GM23338 (cell line): ENCODE measurements at regions not wholly inside any gene's neighbourhood (a gene's known extent, or its start where the extent isn't known, plus 50 kb on each side); places are given as distances from the start of the nearest gene placed in this dataset.

ENCODE experiments used
- ATAC-seq: fragments of 200-7000 bp; cut with Tn5 transposase; 3 replicates; pipeline ENCODE4 v1.9.1; 2020
- DNase-seq: peaks from one replicate; pipeline ENCODE4 v3.0.0-alpha.2; 2015; ENCODE audit warnings: low spot score
- H2AFZ ChIP-seq: fragments of 200-600 bp; sonication (generic); 2 replicates; pipeline ENCODE4 v1.8.0; 2016; ENCODE audit warnings: antibody characterized with exemption, mild to moderate bottlenecking, moderate library complexity
- H3F3A ChIP-seq: fragments of 200-600 bp; sonication (generic); replicated peaks from 2 replicates; pipeline ENCODE4 v1.8.0; 2017; ENCODE audit warnings: antibody characterized with exemption, mixed run types, low read depth
- H3K27ac ChIP-seq: fragments of 200-600 bp; sonication (generic); 2 replicates; pipeline ENCODE4 v1.6.1; 2016; ENCODE audit warnings: low read depth
- H3K27me3 ChIP-seq: fragments of 200-600 bp; sonication (generic); 2 replicates; pipeline ENCODE4 v1.8.0; 2016; ENCODE audit warnings: mild to moderate bottlenecking, mixed run types, moderate library complexity; ENCODE audit not compliant: insufficient read depth
- H3K36me3 ChIP-seq: fragments of 200-600 bp; sonication (generic); 2 replicates; pipeline ENCODE4 v1.8.0; 2016; ENCODE audit warnings: mild to moderate bottlenecking; ENCODE audit not compliant: insufficient read depth
- H3K4me1 ChIP-seq: fragments of 200-600 bp; sonication (generic); 2 replicates; pipeline ENCODE4 v1.8.0; 2016; ENCODE audit warnings: mild to moderate bottlenecking, moderate library complexity; ENCODE audit not compliant: insufficient read depth
- H3K4me2 ChIP-seq: fragments of 200-600 bp; sonication (generic); 2 replicates; pipeline ENCODE4 v1.7.1; 2017; ENCODE audit warnings: mixed run types
- H3K4me3 ChIP-seq: fragments of 200-600 bp; sonication (generic); 2 replicates; pipeline ENCODE4 v1.6.1; 2016; ENCODE audit warnings: mixed run types
- H3K79me2 ChIP-seq: fragments of 200-600 bp; sonication (generic); replicated peaks from 2 replicates; pipeline ENCODE4 v1.8.0; 2017; ENCODE audit warnings: mild to moderate bottlenecking; ENCODE audit not compliant: insufficient read depth
- H3K9me2 ChIP-seq: fragments of 200-600 bp; sonication (generic); 2 replicates; pipeline ENCODE4 v1.8.0; 2017; ENCODE audit not compliant: insufficient read depth
- H4K20me1 ChIP-seq: fragments of 200-600 bp; sonication (generic); replicated peaks from 2 replicates; pipeline ENCODE4 v1.8.0; 2017; ENCODE audit warnings: mild to moderate bottlenecking; ENCODE audit not compliant: insufficient read depth
- H3K27ac Mint-ChIP-seq: 2 replicates; pipeline ENCODE4 v1.8.0; 2020; ENCODE audit warnings: inconsistent platforms, mild to moderate bottlenecking, moderate library complexity, mixed read lengths
- H3K27me3 Mint-ChIP-seq: 3 replicates; pipeline ENCODE4 v1.8.0; 2022; ENCODE audit warnings: low read depth, mild to moderate bottlenecking, moderate library complexity, mixed read lengths, inconsistent platforms; ENCODE audit not compliant: insufficient read depth, poor library complexity
- H3K36me3 Mint-ChIP-seq: 3 replicates; pipeline ENCODE4 v1.8.0; 2021; ENCODE audit warnings: low read depth, mild to moderate bottlenecking, inconsistent platforms, moderate library complexity, mixed read lengths
- H3K4me1 Mint-ChIP-seq: 3 replicates; pipeline ENCODE4 v1.8.0; 2020; ENCODE audit warnings: mild to moderate bottlenecking, inconsistent platforms, mixed read lengths
- H3K4me3 Mint-ChIP-seq: 3 replicates; pipeline ENCODE4 v1.8.0; 2021; ENCODE audit warnings: moderate library complexity, mild to moderate bottlenecking, inconsistent platforms, mixed read lengths
- H3K9me3 Mint-ChIP-seq: 3 replicates; pipeline ENCODE4 v1.8.0; 2020; ENCODE audit warnings: moderate library complexity, mild to moderate bottlenecking, inconsistent platforms, mixed read lengths
- CTCF ChIP-seq, 2 experiments: fragments of 200-600 bp in 1 of 2; sonication (generic) in 1 of 2; conservative IDR thresholded peaks; 2 replicates each; pipeline versions ENCODE4 v1.5.1 to v1.6.1; 2016 to 2017; ENCODE audit warnings: antibody characterized with exemption in 2 of 2, low read depth in 2 of 2, mild to moderate bottlenecking in 2 of 2, moderate library complexity in 1 of 2
- ETS1 ChIP-seq: IDR thresholded peaks from 2 replicates; pipeline ENCODE4 v1.6.1; 2016; ENCODE audit warnings: antibody characterized with exemption
- EZH2phosphoT487 ChIP-seq: fragments of 200-600 bp; sonication (generic); IDR thresholded peaks from one replicate; pipeline ENCODE4 v1.8.1; 2018; ENCODE audit warnings: antibody characterized with exemption; ENCODE audit not compliant: unreplicated experiment
- JUNB ChIP-seq: IDR thresholded peaks from one replicate; pipeline ENCODE4 v1.6.1; 2016; ENCODE audit warnings: antibody characterized with exemption; ENCODE audit not compliant: unreplicated experiment
- NANOG ChIP-seq: IDR thresholded peaks from 2 replicates; pipeline ENCODE4 v1.6.1; 2016; ENCODE audit warnings: antibody characterized with exemption, borderline replicate concordance
- POLR2AphosphoS5 ChIP-seq: IDR thresholded peaks from 2 replicates; pipeline ENCODE4 v1.6.1; 2016; ENCODE audit warnings: antibody characterized with exemption, low read depth
- STAT1 ChIP-seq: IDR thresholded peaks from one replicate; pipeline ENCODE4 v1.6.1; 2016; ENCODE audit warnings: antibody characterized with exemption; ENCODE audit not compliant: unreplicated experiment
- ZNF114 ChIP-seq: fragments of 250-450 bp; sonication (Bioruptor Pico); IDR thresholded peaks from 2 replicates; pipeline ENCODE4 v1.5.0; 2020; ENCODE audit warnings: mild to moderate bottlenecking, moderate library complexity
- ZNF331 ChIP-seq: fragments of 250-450 bp; sonication (Bioruptor Pico); IDR thresholded peaks from 2 replicates; pipeline ENCODE4 v1.5.0; 2020; ENCODE audit warnings: low read depth, mild to moderate bottlenecking, moderate library complexity
- TF ChIP-seq, protein P1 (sequence below): fragments of 250-450 bp; sonication (Bioruptor Pico); IDR thresholded peaks from 2 replicates; pipeline ENCODE4 v1.5.0; 2020; ENCODE audit warnings: mild to moderate bottlenecking, moderate library complexity
- TF ChIP-seq, protein P2 (sequence below): IDR thresholded peaks from one replicate; pipeline ENCODE4 v1.6.1; 2018; ENCODE audit warnings: antibody characterized with exemption; ENCODE audit not compliant: unreplicated experiment

GRCh38 chr12:58242796-58243630 lies 301.6 kb downstream of the ATP23 start:
- Mint-ChIP-seq H3K4me3 (no peak overlapping the region), H3K27ac (peak overlapping the region; percentile 70), H3K4me1 (peaks cover 12% of the 10 kb centered on the region), H3K36me3 (no peaks in the 10 kb centered on the region), H3K9me3 (no peaks in the 10 kb centered on the region), H3K27me3 (peaks cover 2% of the 10 kb centered on the region)
- DNase-seq (no peak), ATAC-seq (peak; percentile 51)
- Histone ChIP-seq H3K4me2 (no peak overlapping the region), H3K4me1 (peaks cover 4% of the 10 kb centered on the region; the same call in 1 of the 2 replicates), H3K9me2 (peaks cover 4% of the 10 kb centered on the region; the same call in 1 of the 2 replicates), H3K4me3 (no peak overlapping the region), H3K27me3 (no peaks in the 10 kb centered on the region), H3K36me3 (no peaks in the 10 kb centered on the region), H2AFZ (peak overlapping the region; percentile 52; the same call in 1 of the 2 replicates), H3K79me2 (no peaks in the 10 kb centered on the region), H4K20me1 (no peaks in the 10 kb centered on the region), H3F3A (no peaks in the 10 kb centered on the region), H3K27ac (no peak overlapping the region)
- TF ChIP-seq ZNF331 (CRISPR knock-in tag), result no peak
- no peak for TF ChIP-seq EZH2phosphoT487
- TF ChIP-seq ZNF114 (CRISPR knock-in tag), result no peak
- no peak for TF ChIP-seq JUNB
- TF ChIP-seq, protein P1, sequence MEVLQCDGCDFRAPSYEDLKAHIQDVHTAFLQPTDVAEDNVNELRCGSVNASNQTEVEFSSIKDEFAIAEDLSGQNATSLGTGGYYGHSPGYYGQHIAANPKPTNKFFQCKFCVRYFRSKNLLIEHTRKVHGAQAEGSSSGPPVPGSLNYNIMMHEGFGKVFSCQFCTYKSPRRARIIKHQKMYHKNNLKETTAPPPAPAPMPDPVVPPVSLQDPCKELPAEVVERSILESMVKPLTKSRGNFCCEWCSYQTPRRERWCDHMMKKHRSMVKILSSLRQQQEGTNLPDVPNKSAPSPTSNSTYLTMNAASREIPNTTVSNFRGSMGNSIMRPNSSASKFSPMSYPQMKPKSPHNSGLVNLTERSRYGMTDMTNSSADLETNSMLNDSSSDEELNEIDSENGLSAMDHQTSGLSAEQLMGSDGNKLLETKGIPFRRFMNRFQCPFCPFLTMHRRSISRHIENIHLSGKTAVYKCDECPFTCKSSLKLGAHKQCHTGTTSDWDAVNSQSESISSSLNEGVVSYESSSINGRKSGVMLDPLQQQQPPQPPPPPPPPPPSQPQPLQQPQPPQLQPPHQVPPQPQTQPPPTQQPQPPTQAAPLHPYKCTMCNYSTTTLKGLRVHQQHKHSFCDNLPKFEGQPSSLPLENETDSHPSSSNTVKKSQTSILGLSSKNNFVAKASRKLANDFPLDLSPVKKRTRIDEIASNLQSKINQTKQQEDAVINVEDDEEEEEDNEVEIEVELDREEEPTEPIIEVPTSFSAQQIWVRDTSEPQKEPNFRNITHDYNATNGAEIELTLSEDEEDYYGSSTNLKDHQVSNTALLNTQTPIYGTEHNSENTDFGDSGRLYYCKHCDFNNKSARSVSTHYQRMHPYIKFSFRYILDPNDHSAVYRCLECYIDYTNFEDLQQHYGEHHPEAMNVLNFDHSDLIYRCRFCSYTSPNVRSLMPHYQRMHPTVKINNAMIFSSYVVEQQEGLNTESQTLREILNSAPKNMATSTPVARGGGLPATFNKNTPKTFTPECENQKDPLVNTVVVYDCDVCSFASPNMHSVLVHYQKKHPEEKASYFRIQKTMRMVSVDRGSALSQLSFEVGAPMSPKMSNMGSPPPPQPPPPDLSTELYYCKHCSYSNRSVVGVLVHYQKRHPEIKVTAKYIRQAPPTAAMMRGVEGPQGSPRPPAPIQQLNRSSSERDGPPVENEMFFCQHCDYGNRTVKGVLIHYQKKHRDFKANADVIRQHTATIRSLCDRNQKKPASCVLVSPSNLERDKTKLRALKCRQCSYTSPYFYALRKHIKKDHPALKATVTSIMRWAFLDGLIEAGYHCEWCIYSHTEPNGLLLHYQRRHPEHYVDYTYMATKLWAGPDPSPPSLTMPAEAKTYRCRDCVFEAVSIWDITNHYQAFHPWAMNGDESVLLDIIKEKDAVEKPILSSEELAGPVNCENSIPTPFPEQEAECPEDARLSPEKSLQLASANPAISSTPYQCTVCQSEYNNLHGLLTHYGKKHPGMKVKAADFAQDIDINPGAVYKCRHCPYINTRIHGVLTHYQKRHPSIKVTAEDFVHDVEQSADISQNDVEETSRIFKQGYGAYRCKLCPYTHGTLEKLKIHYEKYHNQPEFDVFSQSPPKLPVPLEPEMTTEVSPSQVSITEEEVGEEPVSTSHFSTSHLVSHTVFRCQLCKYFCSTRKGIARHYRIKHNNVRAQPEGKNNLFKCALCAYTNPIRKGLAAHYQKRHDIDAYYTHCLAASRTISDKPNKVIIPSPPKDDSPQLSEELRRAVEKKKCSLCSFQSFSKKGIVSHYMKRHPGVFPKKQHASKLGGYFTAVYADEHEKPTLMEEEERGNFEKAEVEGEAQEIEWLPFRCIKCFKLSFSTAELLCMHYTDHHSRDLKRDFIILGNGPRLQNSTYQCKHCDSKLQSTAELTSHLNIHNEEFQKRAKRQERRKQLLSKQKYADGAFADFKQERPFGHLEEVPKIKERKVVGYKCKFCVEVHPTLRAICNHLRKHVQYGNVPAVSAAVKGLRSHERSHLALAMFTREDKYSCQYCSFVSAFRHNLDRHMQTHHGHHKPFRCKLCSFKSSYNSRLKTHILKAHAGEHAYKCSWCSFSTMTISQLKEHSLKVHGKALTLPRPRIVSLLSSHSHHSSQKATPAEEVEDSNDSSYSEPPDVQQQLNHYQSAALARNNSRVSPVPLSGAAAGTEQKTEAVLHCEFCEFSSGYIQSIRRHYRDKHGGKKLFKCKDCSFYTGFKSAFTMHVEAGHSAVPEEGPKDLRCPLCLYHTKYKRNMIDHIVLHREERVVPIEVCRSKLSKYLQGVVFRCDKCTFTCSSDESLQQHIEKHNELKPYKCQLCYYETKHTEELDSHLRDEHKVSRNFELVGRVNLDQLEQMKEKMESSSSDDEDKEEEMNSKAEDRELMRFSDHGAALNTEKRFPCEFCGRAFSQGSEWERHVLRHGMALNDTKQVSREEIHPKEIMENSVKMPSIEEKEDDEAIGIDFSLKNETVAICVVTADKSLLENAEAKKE (CRISPR knock-in tag), result no peak
- no peak for TF ChIP-seq ETS1
- no peak for TF ChIP-seq POLR2AphosphoS5
- TF ChIP-seq STAT1, result no peak
- no peak for TF ChIP-seq CTCF (conservative IDR thresholded peaks at IDR 0.05; ENCODE audit: low read depth in 2 of 2)
- TF ChIP-seq, protein P2, sequence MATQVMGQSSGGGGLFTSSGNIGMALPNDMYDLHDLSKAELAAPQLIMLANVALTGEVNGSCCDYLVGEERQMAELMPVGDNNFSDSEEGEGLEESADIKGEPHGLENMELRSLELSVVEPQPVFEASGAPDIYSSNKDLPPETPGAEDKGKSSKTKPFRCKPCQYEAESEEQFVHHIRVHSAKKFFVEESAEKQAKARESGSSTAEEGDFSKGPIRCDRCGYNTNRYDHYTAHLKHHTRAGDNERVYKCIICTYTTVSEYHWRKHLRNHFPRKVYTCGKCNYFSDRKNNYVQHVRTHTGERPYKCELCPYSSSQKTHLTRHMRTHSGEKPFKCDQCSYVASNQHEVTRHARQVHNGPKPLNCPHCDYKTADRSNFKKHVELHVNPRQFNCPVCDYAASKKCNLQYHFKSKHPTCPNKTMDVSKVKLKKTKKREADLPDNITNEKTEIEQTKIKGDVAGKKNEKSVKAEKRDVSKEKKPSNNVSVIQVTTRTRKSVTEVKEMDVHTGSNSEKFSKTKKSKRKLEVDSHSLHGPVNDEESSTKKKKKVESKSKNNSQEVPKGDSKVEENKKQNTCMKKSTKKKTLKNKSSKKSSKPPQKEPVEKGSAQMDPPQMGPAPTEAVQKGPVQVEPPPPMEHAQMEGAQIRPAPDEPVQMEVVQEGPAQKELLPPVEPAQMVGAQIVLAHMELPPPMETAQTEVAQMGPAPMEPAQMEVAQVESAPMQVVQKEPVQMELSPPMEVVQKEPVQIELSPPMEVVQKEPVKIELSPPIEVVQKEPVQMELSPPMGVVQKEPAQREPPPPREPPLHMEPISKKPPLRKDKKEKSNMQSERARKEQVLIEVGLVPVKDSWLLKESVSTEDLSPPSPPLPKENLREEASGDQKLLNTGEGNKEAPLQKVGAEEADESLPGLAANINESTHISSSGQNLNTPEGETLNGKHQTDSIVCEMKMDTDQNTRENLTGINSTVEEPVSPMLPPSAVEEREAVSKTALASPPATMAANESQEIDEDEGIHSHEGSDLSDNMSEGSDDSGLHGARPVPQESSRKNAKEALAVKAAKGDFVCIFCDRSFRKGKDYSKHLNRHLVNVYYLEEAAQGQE, result no peak
- no peak for TF ChIP-seq NANOG
